MM.1S (cell line): ENCODE measurements at regions not wholly inside any gene's neighbourhood (a gene's known extent, or its start where the extent isn't known, plus 50 kb on each side); places are given as distances from the start of the nearest gene placed in this dataset.

ENCODE experiments used
- DNase-seq: peaks from one replicate; pipeline ENCODE4 v3.0.0-alpha.2; 2015
- H2AFZ ChIP-seq: fragments of 300-600 bp; sonication (generic); 2 replicates; pipeline ENCODE4 v1.6.0; 2016; ENCODE audit warnings: antibody characterized with exemption, low read length
- H3F3A ChIP-seq: fragments of 300-600 bp; sonication (generic); 2 replicates; pipeline ENCODE4 v1.6.1; 2016; ENCODE audit warnings: mild to moderate bottlenecking, antibody characterized with exemption, low read length, moderate library complexity, mixed read lengths; ENCODE audit not compliant: insufficient read depth
- H3K27ac ChIP-seq: fragments of 300-600 bp; sonication (generic); 2 replicates; pipeline ENCODE4 v1.5.1; 2016; ENCODE audit warnings: mild to moderate bottlenecking, low read length
- H3K27me3 ChIP-seq: fragments of 300-600 bp; sonication (generic); replicated peaks from 2 replicates; pipeline ENCODE4 v1.6.0; 2016; ENCODE audit warnings: low read length; ENCODE audit not compliant: insufficient read depth
- H3K36me3 ChIP-seq: fragments of 300-600 bp; sonication (generic); replicated peaks from 2 replicates; pipeline ENCODE4 v1.6.1; 2016; ENCODE audit warnings: mild to moderate bottlenecking, low read length, mixed read lengths; ENCODE audit not compliant: insufficient read depth
- H3K4me1 ChIP-seq: fragments of 300-600 bp; sonication (generic); 2 replicates; pipeline ENCODE4 v1.6.1; 2016; ENCODE audit warnings: low read length, mixed read lengths
- H3K4me2 ChIP-seq: fragments of 300-600 bp; sonication (generic); 2 replicates; pipeline ENCODE4 v1.6.0; 2016; ENCODE audit warnings: low read depth, low read length
- H3K4me3 ChIP-seq: fragments of 300-600 bp; sonication (generic); 2 replicates; pipeline ENCODE4 v1.5.1; 2016; ENCODE audit warnings: low read length, mixed read lengths
- H3K79me2 ChIP-seq: fragments of 300-600 bp; sonication (generic); 2 replicates; pipeline ENCODE4 v1.6.1; 2016; ENCODE audit warnings: mixed run types, low read length, mixed read lengths
- H3K9ac ChIP-seq: fragments of 300-600 bp; sonication (generic); 2 replicates; pipeline ENCODE4 v1.6.1; 2016; ENCODE audit warnings: low read length, mixed read lengths
- H3K9me2 ChIP-seq: fragments of 300-600 bp; sonication (generic); replicated peaks from 2 replicates; pipeline ENCODE4 v1.6.1; 2016; ENCODE audit warnings: mild to moderate bottlenecking, low read length, mixed read lengths; ENCODE audit not compliant: insufficient read depth
- H3K9me3 ChIP-seq: fragments of 300-600 bp; sonication (generic); replicated peaks from 2 replicates; pipeline ENCODE4 v1.6.1; 2016; ENCODE audit warnings: mild to moderate bottlenecking, low read length, mixed read lengths; ENCODE audit not compliant: insufficient read depth
- H4K20me1 ChIP-seq: fragments of 300-600 bp; sonication (generic); 2 replicates; pipeline ENCODE4 v1.6.1; 2016; ENCODE audit warnings: mild to moderate bottlenecking, low read length, moderate library complexity, mixed read lengths; ENCODE audit not compliant: insufficient read depth
- EZH2 ChIP-seq: fragments of 300-600 bp; sonication (generic); optimal IDR thresholded peaks from 2 replicates; pipeline ENCODE3; 2017; ENCODE audit warnings: low read depth, mild to moderate bottlenecking, antibody characterized with exemption, low read length, mixed read lengths
- EZH2phosphoT487 ChIP-seq: fragments of 300-600 bp; sonication (generic); IDR thresholded peaks from 2 replicates; pipeline ENCODE4 v1.6.1; 2018; ENCODE audit warnings: antibody characterized with exemption, low read length
- TF ChIP-seq, protein P1 (sequence below): fragments of 300-600 bp; sonication (generic); IDR thresholded peaks from 2 replicates; pipeline ENCODE4 v1.5.1; 2016; ENCODE audit warnings: antibody characterized with exemption, low read length, mixed read lengths

DNA sequence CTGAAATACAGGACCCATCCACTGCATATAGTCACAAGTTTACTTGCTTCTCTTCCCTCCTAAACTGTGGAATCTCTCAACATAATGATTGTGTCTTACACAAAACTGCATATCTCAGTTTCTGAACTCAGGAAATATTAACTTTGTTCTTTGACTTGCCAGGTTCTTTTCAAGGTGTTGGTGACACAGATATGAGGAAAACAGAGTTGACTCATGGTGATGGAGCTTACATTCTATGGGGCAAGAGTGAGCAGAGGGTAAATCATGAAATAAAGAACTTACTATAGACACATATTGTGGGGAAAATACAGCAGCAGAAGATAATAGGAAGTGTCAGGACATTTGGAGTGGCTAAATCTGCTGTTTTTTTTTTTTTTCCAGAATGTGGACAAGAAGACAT lies 72.5 kb upstream of the IGFBP3 start:
- Histone ChIP-seq H3K79me2 (no peaks in the 10 kb centered on the region), H4K20me1 (no peaks in the 10 kb centered on the region), H3K4me1 (no peaks in the 10 kb centered on the region), H3K27me3 (no peaks in the 10 kb centered on the region), H3K36me3 (no peaks in the 10 kb centered on the region), H2AFZ (no peak overlapping the region), H3K9ac (no peak overlapping the region), H3K4me3 (no peak overlapping the region), H3F3A (no peaks in the 10 kb centered on the region), H3K27ac (no peak overlapping the region), H3K9me2 (no peaks in the 10 kb centered on the region), H3K9me3 (no peaks in the 10 kb centered on the region), H3K4me2 (no peak overlapping the region)
- no peak for DNase-seq
- TF ChIP-seq EZH2phosphoT487 (no peak), EZH2 (no peak)
- TF ChIP-seq, protein P1, sequence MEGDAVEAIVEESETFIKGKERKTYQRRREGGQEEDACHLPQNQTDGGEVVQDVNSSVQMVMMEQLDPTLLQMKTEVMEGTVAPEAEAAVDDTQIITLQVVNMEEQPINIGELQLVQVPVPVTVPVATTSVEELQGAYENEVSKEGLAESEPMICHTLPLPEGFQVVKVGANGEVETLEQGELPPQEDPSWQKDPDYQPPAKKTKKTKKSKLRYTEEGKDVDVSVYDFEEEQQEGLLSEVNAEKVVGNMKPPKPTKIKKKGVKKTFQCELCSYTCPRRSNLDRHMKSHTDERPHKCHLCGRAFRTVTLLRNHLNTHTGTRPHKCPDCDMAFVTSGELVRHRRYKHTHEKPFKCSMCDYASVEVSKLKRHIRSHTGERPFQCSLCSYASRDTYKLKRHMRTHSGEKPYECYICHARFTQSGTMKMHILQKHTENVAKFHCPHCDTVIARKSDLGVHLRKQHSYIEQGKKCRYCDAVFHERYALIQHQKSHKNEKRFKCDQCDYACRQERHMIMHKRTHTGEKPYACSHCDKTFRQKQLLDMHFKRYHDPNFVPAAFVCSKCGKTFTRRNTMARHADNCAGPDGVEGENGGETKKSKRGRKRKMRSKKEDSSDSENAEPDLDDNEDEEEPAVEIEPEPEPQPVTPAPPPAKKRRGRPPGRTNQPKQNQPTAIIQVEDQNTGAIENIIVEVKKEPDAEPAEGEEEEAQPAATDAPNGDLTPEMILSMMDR: no peak

DNA sequence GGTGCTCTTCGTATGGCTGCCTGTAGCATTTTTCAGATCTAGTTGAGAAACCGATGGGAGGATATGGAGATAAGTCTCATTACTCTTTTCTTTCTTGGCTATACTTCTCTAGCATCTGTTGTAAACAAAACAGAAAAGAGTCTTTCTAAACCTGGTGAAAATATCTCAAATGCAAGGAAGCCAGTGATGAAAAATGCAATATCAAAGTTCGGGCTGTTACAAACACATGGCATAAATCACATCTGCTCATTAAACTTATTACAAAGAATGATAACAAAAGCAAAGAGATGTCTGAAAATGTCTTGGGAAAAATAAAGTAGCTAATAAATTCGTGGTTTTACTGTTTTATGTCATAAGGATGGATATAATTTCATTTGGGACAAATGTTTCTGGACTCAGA lies 71.8 kb upstream of the IGFBP3 start:
- no peak for DNase-seq
- no peaks in the 10 kb centered on the region for H3K9me2 ChIP-seq
- no peaks in the 10 kb centered on the region for H3F3A ChIP-seq
- H3K9me3 ChIP-seq: no peaks in the 10 kb centered on the region
- H3K4me3 ChIP-seq: no peak overlapping the region
- no peaks in the 10 kb centered on the region for H3K79me2 ChIP-seq
- no peak overlapping the region for H3K4me2 ChIP-seq
- H3K27me3 ChIP-seq: no peaks in the 10 kb centered on the region
- H3K9ac ChIP-seq: no peak overlapping the region
- no peaks in the 10 kb centered on the region for H3K4me1 ChIP-seq
- no peaks in the 10 kb centered on the region for H3K36me3 ChIP-seq
- TF ChIP-seq, protein P1: no peak
- TF ChIP-seq EZH2 (no peak), EZH2phosphoT487 (no peak)
- H2AFZ ChIP-seq: no peak overlapping the region
- H4K20me1 ChIP-seq: no peaks in the 10 kb centered on the region
- H3K27ac ChIP-seq: no peak overlapping the region

DNA sequence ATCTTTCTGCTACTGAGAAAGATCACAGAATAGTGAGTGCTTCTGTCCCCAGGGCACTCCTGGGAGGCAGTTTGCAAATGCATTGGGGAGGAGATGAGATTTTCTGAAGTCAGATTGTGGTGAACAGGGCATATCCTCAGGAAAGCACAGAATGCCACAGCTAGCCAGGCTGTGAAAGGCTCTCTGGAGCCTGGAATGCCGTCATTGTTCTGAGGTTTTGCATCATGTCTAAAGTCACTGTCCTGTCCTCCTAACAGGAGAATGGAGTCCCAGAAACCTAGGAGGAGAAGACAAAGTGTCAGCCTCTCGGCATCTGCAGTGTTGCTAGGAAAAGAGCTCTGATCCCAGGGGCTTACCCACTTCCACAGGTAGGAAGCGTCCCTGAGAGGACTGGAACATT lies 69.2 kb upstream of the IGFBP3 start:
- H3K4me2 ChIP-seq: no peak overlapping the region
- no peak overlapping the region for H3K4me3 ChIP-seq
- no peak for TF ChIP-seq EZH2
- no peaks in the 10 kb centered on the region for H3K4me1 ChIP-seq
- H3K36me3 ChIP-seq: no peaks in the 10 kb centered on the region
- DNase-seq: no peak
- no peak overlapping the region for H3K9ac ChIP-seq
- H3K9me2 ChIP-seq: no peaks in the 10 kb centered on the region
- H3K27ac ChIP-seq: no peak overlapping the region
- no peaks in the 10 kb centered on the region for H4K20me1 ChIP-seq
- H3K79me2 ChIP-seq: no peaks in the 10 kb centered on the region
- no peak overlapping the region for H2AFZ ChIP-seq
- H3F3A ChIP-seq: no peaks in the 10 kb centered on the region
- H3K27me3 ChIP-seq: no peaks in the 10 kb centered on the region
- no peaks in the 10 kb centered on the region for H3K9me3 ChIP-seq

DNA sequence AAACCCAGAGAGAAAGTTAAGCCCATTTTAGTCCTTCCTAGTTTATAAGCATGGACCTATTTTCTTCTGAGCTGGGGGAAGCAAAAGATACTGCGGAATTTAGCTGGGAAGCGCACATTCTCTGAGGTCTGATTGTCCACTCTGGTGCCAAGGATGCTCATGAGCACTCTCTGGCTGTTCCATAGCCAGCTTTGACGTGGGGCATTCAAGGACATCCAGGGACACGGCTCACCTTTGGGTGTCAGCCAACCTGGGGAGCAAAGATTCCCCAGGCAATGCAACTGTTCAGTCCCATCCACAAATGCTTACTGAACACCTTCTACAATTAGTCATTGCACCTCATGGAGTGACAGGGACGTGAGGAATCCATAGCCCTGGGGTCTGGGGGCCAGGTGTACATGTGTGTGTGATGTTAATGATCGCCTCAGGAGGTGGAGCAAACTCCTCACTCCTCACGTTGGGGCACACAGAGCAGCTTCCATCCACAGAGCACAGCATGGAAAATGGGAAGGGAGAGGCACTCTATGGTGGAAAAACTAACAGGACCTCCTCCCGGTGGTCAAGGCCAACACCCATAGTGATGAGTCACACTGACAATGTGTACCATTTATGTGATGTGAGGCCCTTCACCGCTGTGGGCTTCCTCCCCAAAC lies 67.5 kb upstream of the IGFBP3 start:
- H3K4me2 ChIP-seq: no peak overlapping the region
- H3K4me3 ChIP-seq: no peak overlapping the region

More for the DNA sequence above, 67.5 kb upstream of the IGFBP3 start:
- Histone ChIP-seq H3F3A (no peaks in the 10 kb centered on the region), H2AFZ (no peak overlapping the region), H3K4me1 (no peaks in the 10 kb centered on the region), H3K9me3 (no peaks in the 10 kb centered on the region), H3K79me2 (no peaks in the 10 kb centered on the region), H4K20me1 (no peaks in the 10 kb centered on the region), H3K36me3 (no peaks in the 10 kb centered on the region), H3K9ac (no peak overlapping the region), H3K27ac (no peak overlapping the region), H3K9me2 (no peaks in the 10 kb centered on the region), H3K27me3 (no peaks in the 10 kb centered on the region)
- DNase-seq: no peak
- TF ChIP-seq EZH2phosphoT487 (no peak), EZH2 (no peak)
- TF ChIP-seq, protein P1: no peak
